ENCODE measurements at regions not wholly inside any gene's neighbourhood (a gene's known extent, or its start where the extent isn't known, plus 50 kb on each side); places are given as distances from the start of the nearest gene placed in this dataset.

GRCh38 chr16:86093801-86094750 is 195.1 kb downstream of the IRF8 start:
- no peak for DNase-seq

- no peak for DNase-seq
These were observed 196.3 kb downstream of the IRF8 start for GRCh38 chr16:86095131-86095752.

DNA sequence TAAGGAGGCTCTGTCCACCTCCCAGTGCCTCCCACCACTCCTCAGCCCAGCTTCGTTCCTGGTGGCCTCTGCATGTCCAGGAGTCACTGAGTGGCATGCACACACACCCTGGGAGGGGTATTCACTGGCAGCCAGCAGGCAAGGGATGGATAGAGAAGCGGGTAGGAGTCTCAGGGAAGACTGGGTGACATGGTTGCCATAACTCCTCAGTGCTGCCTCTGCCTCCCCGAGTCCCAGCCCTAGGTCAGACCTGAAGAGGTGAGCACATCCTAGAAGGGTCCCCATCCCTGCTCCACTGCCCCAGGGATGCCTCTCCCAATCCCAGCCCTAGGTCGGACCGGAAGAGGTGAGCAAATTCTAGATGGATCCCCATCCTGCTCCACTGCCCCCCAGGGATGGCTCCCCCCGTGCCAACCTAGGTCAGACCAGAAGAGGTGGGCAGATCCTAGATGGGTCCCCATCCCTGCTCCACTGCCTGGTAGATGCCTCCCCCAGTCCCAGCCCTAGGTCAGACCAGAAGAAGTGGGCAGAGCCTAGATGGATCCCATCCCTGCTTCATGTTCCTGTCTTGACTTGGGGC is 197.0 kb downstream of the IRF8 start:
- no peak for DNase-seq

- DNase-seq: no peak
These were observed 197.9 kb downstream of the IRF8 start for GRCh38 chr16:86096850-86097249.

GRCh38 chr16:86099326-86099725 is 200.4 kb downstream of the IRF8 start:
- DNase-seq: no peak

DNA sequence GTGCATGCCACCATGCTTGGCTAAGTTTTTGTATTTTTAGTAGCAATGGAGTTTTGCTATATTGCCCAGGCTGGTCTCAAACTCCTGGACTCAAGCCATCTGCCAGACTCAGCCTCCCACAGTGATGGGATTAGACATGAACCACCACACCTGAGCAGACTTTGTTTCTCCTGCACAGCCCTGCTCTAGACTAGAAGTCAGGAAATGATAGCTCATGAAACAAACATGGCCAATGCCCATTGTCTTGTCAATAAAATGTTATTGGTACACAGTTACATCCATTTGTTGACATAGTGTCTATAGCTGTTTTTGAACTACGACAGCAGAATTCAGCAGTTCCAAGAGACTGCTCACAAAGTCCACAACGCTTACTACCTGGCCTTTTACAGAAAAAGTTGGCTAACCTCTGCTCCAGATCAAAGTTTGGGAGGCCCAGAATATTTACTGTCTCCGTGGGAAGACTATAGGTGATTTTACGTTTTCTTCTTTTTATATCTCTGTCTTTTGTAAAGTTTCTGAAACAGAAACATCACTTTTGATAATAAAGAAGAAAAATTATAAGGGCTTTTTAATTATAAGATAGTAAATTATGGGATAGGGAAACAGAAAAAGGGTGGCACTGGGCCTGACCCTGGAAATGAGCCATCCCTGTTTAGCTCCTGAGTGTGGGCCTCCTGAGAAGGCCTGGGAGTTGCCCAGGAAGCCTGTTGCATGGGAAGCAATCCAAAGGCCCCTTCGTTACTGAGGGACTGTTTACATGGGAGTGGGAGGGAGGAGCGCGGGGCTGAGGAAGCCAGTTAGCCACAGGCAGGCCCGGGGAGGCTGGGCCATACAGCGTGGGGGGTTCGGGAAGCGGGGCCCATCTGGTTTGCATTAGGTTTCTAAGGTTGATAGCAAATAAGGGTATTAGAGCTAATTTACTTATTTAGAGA is 201.5 kb downstream of the IRF8 start:
- DNase-seq: no peak

GRCh38 chr16:86101137-86101896 is 202.4 kb downstream of the IRF8 start:
- no peak for DNase-seq

GRCh38 chr16:86101897-86102157 is 202.9 kb downstream of the IRF8 start:
- no peak for DNase-seq

DNA sequence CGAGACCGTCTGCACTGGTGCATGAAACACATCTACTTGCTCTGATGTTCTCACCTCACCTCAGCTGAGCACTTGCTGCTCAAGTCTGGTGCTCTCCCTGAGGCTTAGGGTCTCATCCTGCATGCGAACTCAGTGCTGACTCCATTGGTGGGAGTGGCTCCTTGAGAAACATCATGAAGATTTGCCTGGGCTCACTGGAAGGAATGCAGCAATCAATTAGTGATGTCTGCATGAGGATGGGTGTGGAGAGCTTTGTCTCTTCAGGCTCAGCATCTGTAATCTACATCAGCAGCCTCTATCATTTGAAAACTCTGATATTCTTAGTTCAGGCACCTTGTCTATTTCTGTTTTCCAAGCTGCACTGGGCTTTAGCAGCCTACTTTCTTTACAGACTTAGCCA is 204.4 kb downstream of the IRF8 start:
- DNase-seq: no peak

- no peak for DNase-seq
These were observed 205.6 kb downstream of the IRF8 start for GRCh38 chr16:86104537-86105048.

- DNase-seq: no peak
These were observed 208.4 kb downstream of the IRF8 start for GRCh38 chr16:86107215-86107825.

DNA sequence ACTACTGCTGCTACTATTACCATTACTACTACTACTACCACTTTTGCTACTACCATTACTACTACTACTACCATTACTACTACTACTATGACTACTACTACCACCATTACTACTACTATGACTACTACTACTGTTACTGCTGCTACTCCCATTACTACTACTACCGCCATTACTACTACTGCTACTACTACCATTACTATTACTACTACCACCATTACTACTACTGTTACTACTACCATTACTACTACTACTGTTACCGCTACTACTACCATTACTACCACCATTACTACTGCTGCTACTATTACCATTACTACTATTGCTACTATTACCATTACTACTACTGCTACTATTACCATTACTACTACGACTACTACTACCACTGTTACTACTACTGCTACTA is 209.1 kb downstream of the IRF8 start:
- no peak for DNase-seq

DNA sequence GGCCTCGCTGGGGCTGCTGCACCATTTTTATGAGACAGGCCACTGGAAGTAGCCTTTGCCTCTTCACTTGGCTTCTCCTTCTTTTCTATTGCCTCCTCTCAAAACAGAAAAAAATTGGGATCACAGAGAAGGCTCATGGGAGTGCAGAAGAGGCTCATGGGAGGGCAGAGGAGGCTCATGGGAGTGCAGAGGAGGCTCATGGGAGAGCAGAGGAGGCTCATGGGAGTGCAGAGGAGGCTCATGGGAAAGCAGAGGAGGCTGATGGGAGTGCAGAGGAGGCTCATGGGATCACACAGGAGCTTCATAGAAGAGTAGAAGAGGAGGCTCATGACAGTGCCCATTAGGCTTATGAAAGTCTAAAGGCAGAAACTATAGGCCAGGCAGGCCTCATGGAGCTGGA is 211.2 kb downstream of the IRF8 start:
- no peak for DNase-seq

DNA sequence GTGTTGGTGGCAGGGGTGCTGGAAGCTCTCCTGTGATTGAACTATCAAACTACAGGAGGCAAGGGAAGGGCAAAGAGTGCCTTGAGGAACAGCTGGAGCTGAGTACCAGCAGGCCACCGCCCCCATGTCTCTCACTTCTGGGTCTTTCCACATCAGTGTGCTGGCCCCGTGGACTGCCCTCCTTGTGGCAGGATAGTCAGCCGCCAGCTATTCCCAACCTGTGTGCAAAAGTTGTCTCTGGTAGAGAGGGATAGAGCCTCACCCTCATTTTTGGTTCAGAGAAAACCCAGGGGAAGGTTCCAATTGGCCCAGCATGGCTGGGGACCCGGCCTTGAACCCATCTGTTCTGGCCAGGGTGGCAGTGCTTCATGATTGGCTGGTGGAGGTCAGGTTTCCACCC is 211.8 kb downstream of the IRF8 start:
- DNase-seq: no peak

GRCh38 chr16:86112178-86112577 is 213.2 kb downstream of the IRF8 start:
- no peak for DNase-seq

DNA sequence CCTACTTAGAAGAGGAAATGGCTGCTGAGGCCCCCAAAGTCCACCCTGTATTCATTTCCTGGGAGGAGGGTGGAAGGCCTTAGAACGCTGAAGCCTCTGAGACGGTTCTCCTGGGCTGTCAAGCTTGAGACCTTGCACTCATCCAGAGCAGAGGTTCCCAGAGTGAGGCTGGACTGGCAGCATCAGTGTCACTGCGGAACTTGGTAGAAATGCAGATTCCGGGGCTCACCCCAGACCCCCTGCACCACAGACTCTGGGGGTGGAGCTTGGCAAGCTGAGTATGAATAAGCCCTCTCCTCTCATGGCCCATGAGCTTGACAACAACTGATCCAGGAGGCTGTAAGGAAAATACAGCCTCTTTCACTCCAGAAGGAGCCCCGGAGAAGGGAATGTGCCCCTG is 218.3 kb downstream of the IRF8 start:
- no peak for DNase-seq

DNA sequence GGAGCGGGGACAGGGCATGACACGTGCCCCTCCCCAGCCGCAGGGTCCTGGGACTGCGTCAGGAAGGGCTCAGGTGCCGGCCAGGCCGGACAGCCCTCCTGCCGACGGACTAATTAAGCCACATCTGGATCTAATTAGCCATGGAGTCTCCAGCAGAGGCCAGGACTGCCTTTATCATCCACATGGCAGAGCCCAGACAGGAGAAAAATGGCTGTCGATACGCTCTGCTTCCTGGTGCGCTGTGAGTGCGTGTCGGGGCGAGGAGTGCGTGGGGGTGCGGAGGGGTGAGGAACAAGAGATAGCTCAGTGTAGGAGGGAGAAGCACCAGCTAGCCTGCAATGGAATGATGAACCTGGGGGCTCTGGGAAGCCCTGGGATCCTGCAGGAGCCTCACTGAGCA is 218.8 kb downstream of the IRF8 start:
- no peak for DNase-seq

- no peak for DNase-seq
These were observed 219.7 kb downstream of the IRF8 start for GRCh38 chr16:86118467-86119307.

GRCh38 chr16:86120201-86121192 is 221.5 kb downstream of the IRF8 start:
- DNase-seq: no peak

All from activated T-cell treated with anti-CD3 and anti-CD28 coated beads, Interleukin-2, amount 50 U/mL, for 1 hour (primary cell).